ENCODE measurements at regions not wholly inside any gene's neighbourhood (a gene's known extent, or its start where the extent isn't known, plus 50 kb on each side); places are given as distances from the start of the nearest gene placed in this dataset.

DNA sequence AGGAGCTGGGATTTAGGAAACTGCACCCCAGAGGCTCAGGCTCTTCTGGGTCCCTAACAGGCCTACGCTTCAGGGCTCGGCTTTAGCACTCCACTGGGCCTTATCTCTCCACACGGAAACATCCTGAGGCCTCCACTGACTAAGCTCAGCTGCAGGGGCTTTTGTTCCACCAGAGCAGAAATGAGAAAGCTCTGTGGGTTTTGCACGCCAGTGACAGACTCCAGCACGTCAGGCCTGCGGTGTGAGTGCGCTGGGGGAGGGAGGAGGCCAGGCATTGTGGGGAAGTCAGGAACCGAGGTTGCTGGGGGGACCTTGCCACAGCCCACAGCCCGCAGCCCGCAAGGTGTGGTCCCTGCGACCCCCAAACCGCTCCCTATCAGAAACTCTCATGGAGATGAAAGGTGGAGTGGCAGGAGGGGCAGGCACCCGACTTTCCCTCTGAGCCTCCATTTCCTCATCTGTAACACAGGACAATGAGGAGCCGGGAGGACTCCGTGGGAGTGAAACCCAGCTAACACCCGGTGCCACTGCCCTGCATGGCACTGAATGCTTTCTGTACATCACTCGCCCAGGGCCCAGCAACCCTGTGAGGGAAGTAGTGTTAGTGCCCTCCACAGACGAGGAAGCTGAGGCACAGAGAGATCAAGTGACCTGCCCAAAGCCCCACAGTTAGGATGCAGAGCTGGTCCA, 106.5 kb downstream of the TPRA1 start:
- no peak for DNase-seq

- DNase-seq = no peak
Measured at GRCh38 chr3:127483005-127483641, 107.4 kb downstream of the TPRA1 start.

GRCh38 chr3:127482216-127483004, 108.1 kb downstream of the TPRA1 start:
- no peak for DNase-seq

GRCh38 chr3:127480196-127480954, 110.2 kb downstream of the TPRA1 start:
- no peak for DNase-seq

GRCh38 chr3:127479449-127479848, 111.1 kb downstream of the TPRA1 start:
- DNase-seq = no peak

DNA sequence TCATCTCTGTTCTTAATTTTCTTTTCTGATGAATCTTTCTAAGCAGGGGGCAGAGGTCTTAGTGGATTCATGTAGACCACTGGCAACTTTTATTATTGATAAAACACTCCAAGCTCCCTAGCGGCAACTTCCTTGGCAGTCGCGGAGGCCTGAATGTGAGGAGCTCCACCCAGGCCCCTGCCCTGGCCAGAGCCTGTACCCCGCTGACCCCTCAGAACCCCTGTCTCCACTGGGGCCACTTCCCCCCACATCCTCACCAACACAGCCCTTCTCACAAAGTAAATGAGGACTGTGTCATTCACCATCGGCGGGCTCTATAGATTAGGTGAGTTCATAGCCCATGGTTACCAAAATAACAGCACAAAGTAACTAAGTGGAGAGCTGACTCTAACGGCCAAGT, 111.6 kb downstream of the TPRA1 start:
- no peak for DNase-seq

GRCh38 chr3:127477396-127477795, 113.1 kb downstream of the TPRA1 start:
- no peak for DNase-seq

GRCh38 chr3:127476936-127477335, 113.6 kb downstream of the TPRA1 start:
- DNase-seq = no peak

DNA sequence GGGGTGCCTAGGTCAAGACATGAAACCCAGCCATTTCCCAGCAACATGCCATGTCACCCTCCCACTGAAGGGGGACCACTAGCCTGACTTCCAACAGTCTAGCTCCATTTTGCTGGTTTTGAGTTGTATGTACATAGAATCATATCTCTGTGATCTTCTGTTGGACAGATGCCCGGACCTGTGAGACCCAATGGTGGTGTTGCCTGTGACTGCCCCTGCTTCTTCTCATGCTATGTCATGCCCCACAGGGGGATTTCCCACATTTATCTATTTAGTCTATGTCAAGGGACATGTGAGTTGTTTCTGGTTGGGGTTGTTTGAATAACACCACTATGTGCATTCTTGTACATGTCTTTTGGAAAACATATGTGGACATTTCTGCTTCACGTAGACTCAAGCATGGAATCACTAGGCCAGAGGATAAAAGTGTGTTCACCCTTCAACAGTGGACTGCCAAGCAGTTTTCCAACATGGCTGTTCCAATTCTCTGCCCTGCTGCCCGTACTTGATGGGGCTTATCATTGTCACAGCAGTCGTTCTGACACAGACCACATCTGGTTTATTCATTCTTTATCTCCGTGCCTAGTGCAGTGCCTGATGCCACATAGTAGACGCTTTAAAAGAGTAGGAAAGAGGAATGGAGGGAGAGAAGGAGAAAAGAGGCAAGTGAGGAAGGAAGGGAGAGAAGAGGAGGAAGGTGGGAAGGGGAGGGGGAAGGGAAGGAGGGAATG, 114.4 kb downstream of the TPRA1 start:
- DNase-seq = no peak

- no peak for DNase-seq
Measured at GRCh38 chr3:127475391-127475790, 115.1 kb downstream of the TPRA1 start.

DNA sequence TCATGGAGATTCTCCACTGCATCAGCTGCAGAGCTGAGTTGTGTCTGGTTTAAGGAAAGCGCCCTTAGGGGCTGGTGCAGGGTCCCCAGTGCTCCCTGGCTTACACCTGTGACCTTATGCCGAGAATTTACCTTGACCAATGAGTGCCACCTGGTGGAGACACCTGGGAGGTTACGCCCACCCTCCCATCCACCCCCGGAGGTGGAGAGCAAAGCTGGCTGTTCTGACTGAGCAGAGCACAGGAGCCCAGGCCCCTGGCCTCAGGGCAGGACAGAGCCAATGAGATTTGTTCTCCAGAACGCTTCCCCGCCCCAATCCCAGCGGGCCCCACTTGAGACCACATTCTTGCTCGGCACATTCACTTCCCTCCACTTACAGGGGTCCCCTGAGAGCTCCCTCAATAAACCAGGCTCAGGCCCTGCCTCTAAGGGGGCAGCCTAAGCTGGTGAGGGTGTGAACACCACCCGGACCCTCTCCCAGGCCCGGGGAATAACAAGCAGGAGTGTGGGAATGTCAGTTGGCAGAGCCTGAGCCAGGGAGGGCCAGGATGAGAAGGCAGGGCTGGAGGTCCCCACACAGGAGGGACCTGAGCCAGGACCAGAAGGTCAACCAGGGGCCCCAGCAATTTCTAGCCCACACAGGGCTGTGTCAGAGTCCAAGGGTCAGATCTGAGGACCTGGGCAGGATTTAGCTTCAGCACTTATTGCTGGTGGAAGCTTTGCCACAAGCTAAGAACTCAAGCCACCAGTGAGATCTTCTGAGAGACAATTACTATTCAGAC, 117.1 kb downstream of the TPRA1 start:
- DNase-seq = no peak

DNA sequence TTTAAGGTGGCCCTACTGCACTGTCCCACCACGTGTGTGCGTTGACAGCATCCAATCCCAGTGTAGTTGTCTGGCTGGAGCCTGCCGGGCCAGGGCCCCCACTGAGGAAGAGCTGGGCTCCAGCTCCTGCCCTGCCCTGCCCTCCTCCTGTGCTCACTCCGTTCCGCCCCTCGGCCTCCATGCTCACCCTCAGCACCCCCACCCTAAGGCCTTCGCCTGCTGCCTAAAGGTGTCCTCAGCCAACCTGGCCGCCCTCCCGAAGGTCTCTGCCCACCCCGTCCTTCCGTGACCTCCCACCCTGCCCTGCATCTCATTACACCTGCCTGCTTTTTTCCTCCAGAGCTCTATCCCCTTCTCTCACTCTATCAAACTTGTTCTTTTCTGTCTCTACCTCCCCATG, 118.0 kb downstream of the TPRA1 start:
- DNase-seq = no peak

GRCh38 chr3:127471142-127471541, 119.4 kb downstream of the TPRA1 start:
- DNase-seq = no peak

GRCh38 chr3:127469760-127470159, 120.8 kb downstream of the TPRA1 start:
- DNase-seq = no peak

GRCh38 chr3:127467391-127467790, 123.1 kb downstream of the TPRA1 start:
- DNase-seq = no peak

- no peak for DNase-seq
Measured at GRCh38 chr3:127464642-127465041, 125.9 kb downstream of the TPRA1 start.

GRCh38 chr3:127462111-127462655, 128.3 kb downstream of the TPRA1 start:
- DNase-seq = no peak

- DNase-seq = no peak
Measured at GRCh38 chr3:127461286-127461910, 129.1 kb downstream of the TPRA1 start.

- no peak for DNase-seq
Measured at GRCh38 chr3:127459891-127460290, 130.6 kb downstream of the TPRA1 start.

- DNase-seq = no peak
Measured at GRCh38 chr3:127458696-127459604, 131.6 kb downstream of the TPRA1 start.
